Activated CD8-positive, alpha-beta T cell treated with anti-CD3 and anti-CD28 coated beads, Interleukin-2, amount 10 ng/mL, durations not matched to agents 7 days and 5 days (primary cell): ENCODE measurements at regions not wholly inside any gene's neighbourhood (a gene's known extent, or its start where the extent isn't known, plus 50 kb on each side); places are given as distances from the start of the nearest gene placed in this dataset.

ENCODE experiments used
- ATAC-seq: fragments of 150-1000 bp; cut with Tn5 transposase; one replicate; pipeline ENCODE4 v1.10.0; 2021; ENCODE audit warnings: moderate library complexity
- CTCF ChIA-PET: fragments of 350-600 bp; sonication (Branson Sonifier 250); formaldehyde crosslinking; loops from one replicate; lab custom pipeline; 2021; ENCODE audit warnings: antibody characterized with exemption; lab: Charles Lee
- POLR2A ChIA-PET: fragments of 350-600 bp; sonication (Branson Sonifier 250); formaldehyde crosslinking; loops from one replicate; lab custom pipeline; 2021; ENCODE audit warnings: antibody characterized with exemption; lab: Charles Lee
- DNase-seq: peaks from one replicate; pipeline ENCODE4 v3.0.0-alpha.2; 2020
- H3K27ac Mint-ChIP-seq: one replicate; pipeline ENCODE4 v1.8.0; 2021; ENCODE audit warnings: mild to moderate bottlenecking, mixed read lengths
- H3K27me3 Mint-ChIP-seq: one replicate; pipeline ENCODE4 v1.8.0; 2021; ENCODE audit warnings: low read depth, mixed read lengths
- H3K36me3 Mint-ChIP-seq: one replicate; pipeline ENCODE4 v1.8.0; 2021; ENCODE audit warnings: low read depth, mixed read lengths
- H3K4me1 Mint-ChIP-seq: one replicate; pipeline ENCODE4 v1.8.0; 2021; ENCODE audit warnings: low read depth, mixed read lengths
- H3K4me3 Mint-ChIP-seq: one replicate; pipeline ENCODE4 v1.8.0; 2021; ENCODE audit warnings: mild to moderate bottlenecking, mixed read lengths
- H3K9me3 Mint-ChIP-seq: one replicate; pipeline ENCODE4 v1.8.0; 2022; ENCODE audit warnings: mixed read lengths; ENCODE audit not compliant: insufficient read depth

DNA sequence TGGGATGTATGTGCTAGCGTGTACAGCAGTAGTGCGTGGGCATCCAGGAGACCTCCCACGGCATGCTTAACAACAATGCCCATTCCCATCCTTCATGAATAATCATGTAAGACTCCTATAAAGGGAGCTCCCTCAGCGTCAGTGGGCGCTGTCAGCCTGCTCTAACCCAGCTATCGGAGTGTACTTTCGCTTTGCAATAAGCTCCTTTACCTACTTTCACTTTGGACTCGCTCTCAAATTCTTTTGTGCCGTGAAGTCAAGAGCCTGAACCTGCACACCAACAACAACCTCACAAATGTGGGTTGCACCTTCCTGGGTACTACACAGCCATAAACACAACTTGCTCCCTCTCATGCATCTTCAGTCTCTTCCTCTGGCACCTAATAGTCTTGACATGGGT, 114.8 kb upstream of the PAXBP1 start:
- Mint-ChIP-seq H3K4me3 (peak overlapping the region; percentile 51), H3K36me3 (no peaks in the 10 kb centered on the region), H3K9me3 (no peaks in the 10 kb centered on the region), H3K27me3 (peaks cover 2% of the 10 kb centered on the region), H3K4me1 (peaks cover 2% of the 10 kb centered on the region), H3K27ac (peak overlapping the region; percentile 7)
- ChIA-PET CTCF (interaction anchor here (1.2 kb wide), 1 partner anchor 54 kb away, joined by 5 read pairs; no protein-coding TSS in a partner anchor), POLR2A (no interaction called here)
- peak; percentile 35 for DNase-seq
- peak; percentile 63 for ATAC-seq

DNA sequence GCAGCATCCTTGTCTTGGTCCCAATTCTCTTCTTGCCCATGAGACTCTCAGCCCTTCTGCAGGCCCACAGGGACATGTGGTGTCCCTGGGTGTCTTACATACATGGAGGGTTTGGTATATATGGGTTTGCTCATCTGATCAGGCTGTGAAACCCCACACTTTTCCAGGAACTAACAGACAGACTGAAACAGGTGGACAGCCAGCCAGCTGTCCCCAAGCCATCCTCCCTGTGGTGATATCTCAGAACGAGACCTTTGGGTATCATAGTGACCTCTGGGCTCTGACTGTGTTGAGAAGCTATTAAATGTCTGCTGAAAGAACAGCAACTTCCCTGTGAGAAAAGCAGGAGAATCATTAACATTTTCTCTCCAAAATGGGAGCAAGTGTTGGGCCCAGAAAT, 115.5 kb upstream of the PAXBP1 start:
- Mint-ChIP-seq H3K27me3 (peaks cover 2% of the 10 kb centered on the region), H3K36me3 (no peaks in the 10 kb centered on the region), H3K4me1 (peaks cover 2% of the 10 kb centered on the region), H3K9me3 (no peaks in the 10 kb centered on the region), H3K27ac (no peak overlapping the region), H3K4me3 (peak overlapping the region; percentile 51)
- ChIA-PET POLR2A (no interaction called here), CTCF (no interaction called here)
- ATAC-seq (no peak), DNase-seq (no peak)

DNA sequence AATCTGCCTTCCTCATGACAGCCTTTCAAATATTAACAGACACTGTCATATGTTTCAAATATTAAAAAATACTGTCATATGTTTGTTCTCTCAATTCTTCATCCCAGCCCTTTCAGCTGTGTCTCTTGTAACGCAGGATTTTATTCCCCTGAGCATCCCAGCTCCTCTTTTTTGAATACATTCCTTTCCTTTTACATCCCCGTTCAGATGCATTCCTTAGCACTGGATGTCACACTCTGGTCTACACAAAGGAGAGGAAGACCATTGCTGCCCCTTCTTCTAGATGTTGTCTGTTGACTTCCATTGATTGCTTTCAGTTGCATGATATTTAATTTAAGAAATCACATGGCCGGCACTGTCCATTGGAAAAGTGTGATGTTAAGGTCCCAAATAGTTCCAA, 117.4 kb upstream of the PAXBP1 start:
- no peak for ATAC-seq
- no peak overlapping the region for H3K4me3 Mint-ChIP-seq
- ChIA-PET CTCF (no interaction called here), POLR2A (no interaction called here)
- H3K9me3 Mint-ChIP-seq = no peaks in the 10 kb centered on the region
- peaks cover 2% of the 10 kb centered on the region for H3K27me3 Mint-ChIP-seq
- no peak overlapping the region for H3K27ac Mint-ChIP-seq
- H3K4me1 Mint-ChIP-seq = peaks cover 2% of the 10 kb centered on the region
- no peaks in the 10 kb centered on the region for H3K36me3 Mint-ChIP-seq
- no peak for DNase-seq

DNA sequence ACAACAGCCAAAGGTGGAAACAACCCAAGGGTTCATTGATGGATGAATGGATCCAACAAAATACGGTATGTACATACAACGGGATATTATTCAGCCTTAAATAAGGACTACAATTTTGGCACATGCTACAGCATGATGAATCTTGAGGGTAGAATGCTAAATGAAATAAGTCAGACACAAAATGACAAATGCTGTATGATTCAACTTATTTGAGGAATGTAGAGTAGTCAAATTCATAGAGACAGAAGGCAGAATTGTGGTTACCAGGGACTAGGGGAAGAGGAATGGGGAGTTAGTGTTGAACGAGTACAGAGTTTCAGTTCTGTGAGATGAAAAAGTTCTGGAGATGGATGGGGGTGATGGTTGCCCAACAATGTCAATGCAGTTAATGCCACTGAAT, 118.0 kb upstream of the PAXBP1 start:
- POLR2A ChIA-PET = no interaction called here
- DNase-seq = no peak
- Mint-ChIP-seq H3K9me3 (no peaks in the 10 kb centered on the region), H3K36me3 (no peaks in the 10 kb centered on the region), H3K4me1 (peaks cover 2% of the 10 kb centered on the region), H3K4me3 (no peak overlapping the region), H3K27me3 (peaks cover 2% of the 10 kb centered on the region), H3K27ac (no peak overlapping the region)
- ATAC-seq = no peak
- CTCF ChIA-PET = no interaction called here

DNA sequence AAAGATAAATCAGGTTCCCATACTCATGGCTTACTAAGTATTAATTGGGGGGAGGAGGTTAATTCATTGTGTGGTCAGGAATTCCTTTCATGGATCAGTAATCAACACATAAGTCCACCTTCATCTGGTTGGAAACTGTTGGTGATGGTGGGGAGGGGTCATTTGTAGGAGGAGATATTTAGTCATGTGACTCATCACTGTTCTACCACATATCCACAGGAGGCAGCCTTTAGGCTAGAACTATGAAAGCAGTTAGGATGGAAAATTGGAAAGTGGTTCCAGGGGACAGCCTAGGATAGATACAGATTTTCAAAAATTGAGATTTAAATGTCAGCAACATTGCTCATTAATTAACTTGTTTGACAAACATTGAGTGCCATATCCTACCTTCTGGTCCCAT, 122.8 kb upstream of the PAXBP1 start:
- Mint-ChIP-seq H3K4me3 (no peak overlapping the region), H3K4me1 (no peaks in the 10 kb centered on the region), H3K36me3 (no peaks in the 10 kb centered on the region), H3K9me3 (peaks cover 6% of the 10 kb centered on the region), H3K27ac (no peak overlapping the region), H3K27me3 (peaks cover 8% of the 10 kb centered on the region)
- DNase-seq (no peak), ATAC-seq (no peak)
- POLR2A ChIA-PET = no interaction called here
- CTCF ChIA-PET = no interaction called here

DNA sequence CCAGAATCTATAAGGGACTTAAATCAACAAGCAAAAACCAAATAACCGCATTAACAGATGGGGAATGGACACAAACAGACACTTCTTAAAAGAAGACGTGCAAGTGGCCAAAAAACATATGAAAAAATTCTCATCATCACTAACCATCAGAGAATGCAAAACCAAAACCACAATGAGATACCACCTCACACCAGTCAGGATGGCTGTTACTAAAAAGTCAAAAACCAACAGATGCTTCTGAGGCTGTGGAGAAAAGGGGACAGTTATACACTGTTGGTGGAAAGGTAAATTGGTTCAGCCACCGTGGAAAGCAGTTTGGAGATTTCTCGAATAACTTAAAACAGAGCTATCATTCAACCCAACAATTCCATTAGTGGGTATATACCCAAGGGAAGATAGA, 124.9 kb upstream of the OLIG2 start:
- CTCF ChIA-PET = no interaction called here
- no peak overlapping the region for H3K4me3 Mint-ChIP-seq
- no peaks in the 10 kb centered on the region for H3K36me3 Mint-ChIP-seq
- H3K4me1 Mint-ChIP-seq = no peaks in the 10 kb centered on the region
- DNase-seq = no peak
- POLR2A ChIA-PET = no interaction called here
- no peak overlapping the region for H3K27ac Mint-ChIP-seq
- peaks cover 9% of the 10 kb centered on the region for H3K27me3 Mint-ChIP-seq
- no peak for ATAC-seq
- H3K9me3 Mint-ChIP-seq = peaks cover 1% of the 10 kb centered on the region

DNA sequence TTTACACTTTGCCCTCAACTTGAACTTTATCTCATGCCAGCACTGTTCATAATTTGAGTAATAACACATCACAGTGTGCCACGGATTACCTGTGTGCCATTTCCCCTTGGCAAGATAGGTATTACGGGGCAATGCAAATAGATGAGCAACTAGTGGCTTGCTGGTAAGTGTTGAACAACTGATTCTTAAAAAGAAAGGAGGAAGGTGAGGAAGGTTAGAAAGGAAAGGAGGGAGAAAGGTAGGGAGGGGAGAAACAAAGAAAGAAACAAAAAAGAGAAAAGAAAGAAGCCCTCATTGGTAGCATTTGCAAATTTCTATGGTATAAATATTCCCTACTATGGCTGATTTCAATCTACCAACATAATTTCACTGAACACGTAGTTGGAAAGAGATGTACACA, 118.2 kb upstream of the OLIG2 start:
- ChIA-PET POLR2A (no interaction called here), CTCF (interaction anchor here (1.8 kb wide), 1 partner anchor 33 kb away, joined by 6 read pairs; no protein-coding TSS in a partner anchor)
- H3K36me3 Mint-ChIP-seq = no peaks in the 10 kb centered on the region
- ATAC-seq = no peak
- no peak for DNase-seq
- H3K9me3 Mint-ChIP-seq = no peaks in the 10 kb centered on the region
- H3K27ac Mint-ChIP-seq = no peak overlapping the region
- no peaks in the 10 kb centered on the region for H3K4me1 Mint-ChIP-seq
- H3K4me3 Mint-ChIP-seq = no peak overlapping the region
- peaks cover 6% of the 10 kb centered on the region for H3K27me3 Mint-ChIP-seq

DNA sequence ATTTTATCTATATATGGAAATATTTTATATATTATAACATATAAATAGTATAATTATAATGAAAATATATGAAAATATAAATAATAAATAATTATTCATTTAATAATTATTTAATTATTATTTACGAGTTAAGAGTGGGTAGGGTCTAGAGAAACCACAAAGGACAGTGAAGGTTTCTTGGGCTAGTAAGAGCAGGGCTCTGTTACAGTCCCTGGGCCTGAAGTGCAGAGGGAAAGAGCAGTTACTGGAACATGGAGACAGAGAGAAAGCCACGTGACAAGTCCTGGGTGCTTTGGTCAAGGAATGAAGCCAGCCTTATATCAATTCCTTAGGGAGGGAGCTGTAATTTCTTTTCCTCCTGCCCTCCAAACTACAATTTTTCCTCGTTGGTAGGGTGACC, 117.2 kb upstream of the OLIG2 start:
- DNase-seq (no peak), ATAC-seq (no peak)
- Mint-ChIP-seq H3K9me3 (no peaks in the 10 kb centered on the region), H3K4me3 (no peak overlapping the region), H3K27me3 (peaks cover 2% of the 10 kb centered on the region), H3K36me3 (no peaks in the 10 kb centered on the region), H3K27ac (no peak overlapping the region), H3K4me1 (no peaks in the 10 kb centered on the region)
- CTCF ChIA-PET = no interaction called here
- POLR2A ChIA-PET = no interaction called here

DNA sequence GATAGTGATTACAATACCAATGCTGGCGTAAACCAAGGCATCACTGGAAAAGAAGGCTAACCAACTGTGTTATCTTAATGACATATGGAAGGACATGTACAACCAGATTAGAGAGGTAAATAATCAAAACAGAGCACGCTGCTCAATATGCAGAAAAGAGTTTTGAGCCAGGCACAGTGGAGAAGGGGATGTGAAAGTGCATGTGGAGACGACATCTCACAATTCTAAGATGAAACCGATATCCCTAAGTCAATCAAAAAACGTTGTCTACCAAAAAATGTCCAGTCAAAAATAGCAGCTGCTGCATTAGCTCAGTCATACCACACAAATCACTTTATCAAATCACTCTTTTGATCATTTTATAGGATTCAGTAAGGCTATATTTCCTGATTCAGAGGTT, 116.3 kb upstream of the OLIG2 start:
- Mint-ChIP-seq H3K27ac (no peak overlapping the region), H3K27me3 (peaks cover 2% of the 10 kb centered on the region), H3K4me1 (peaks cover 6% of the 10 kb centered on the region), H3K36me3 (no peaks in the 10 kb centered on the region), H3K9me3 (no peaks in the 10 kb centered on the region), H3K4me3 (no peak overlapping the region)
- ATAC-seq (no peak), DNase-seq (no peak)
- ChIA-PET POLR2A (no interaction called here), CTCF (no interaction called here)

DNA sequence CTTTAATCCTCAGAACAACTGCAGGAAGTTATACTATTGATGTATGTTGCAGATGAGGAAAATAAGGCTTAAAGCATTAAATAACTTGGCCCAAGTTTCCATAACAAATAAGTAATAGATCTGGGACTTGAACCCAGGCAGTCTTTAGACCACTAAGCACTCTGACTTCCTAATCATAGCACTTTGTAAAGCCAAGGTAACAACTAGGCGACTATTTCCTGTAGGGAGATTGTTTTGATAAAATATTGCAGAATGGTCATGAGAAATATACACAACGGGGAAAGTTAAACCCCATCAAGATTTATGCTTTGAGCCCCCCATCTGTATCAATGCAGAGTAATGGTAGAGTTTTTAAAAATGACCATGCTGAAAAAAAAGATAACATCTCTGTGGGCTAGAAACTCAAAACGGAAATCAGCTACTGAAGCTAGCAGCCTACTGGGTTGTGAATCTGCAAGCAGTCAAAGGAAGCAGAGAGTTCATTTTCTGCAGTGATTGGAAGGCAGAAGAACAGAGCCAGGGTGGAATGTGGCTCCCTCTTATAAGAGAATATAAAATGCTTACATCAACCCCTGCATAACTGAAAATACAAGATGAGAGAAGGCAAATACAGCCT, 111.2 kb upstream of the OLIG2 start:
- Mint-ChIP-seq H3K4me3 (no peak overlapping the region), H3K9me3 (no peaks in the 10 kb centered on the region), H3K27ac (peak overlapping the region; percentile 26), H3K36me3 (no peaks in the 10 kb centered on the region), H3K4me1 (peaks cover 24% of the 10 kb centered on the region), H3K27me3 (peaks cover 2% of the 10 kb centered on the region)
- ChIA-PET CTCF (interaction anchor here (1.5 kb wide), 1 partner anchor 283 kb away, joined by 3 read pairs; no protein-coding TSS in a partner anchor), POLR2A (no interaction called here)
- DNase-seq = peak; percentile 35
- ATAC-seq = peak; percentile 73

DNA sequence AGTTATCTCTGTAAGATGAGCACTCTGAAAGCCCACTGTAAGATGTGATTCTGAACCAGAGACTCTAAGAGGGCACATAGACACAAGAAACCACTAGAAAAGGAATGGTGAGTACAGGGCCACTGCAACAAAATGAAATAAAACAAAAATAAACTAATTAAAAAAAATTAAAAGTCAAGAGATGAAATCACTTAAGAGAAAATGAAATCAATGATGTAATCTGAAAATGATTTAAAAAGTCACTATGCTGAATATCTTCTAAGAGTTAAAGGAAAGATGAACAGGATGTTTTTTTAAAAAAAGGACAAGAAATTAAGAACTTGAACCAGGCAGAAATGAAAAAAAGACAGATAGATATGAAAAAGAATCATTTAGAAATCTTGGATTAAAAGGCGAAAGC, 110.6 kb upstream of the OLIG2 start:
- ChIA-PET POLR2A (no interaction called here), CTCF (interaction anchor here (1.5 to 3.8 kb wide), 2 partner anchors 25 to 282 kb away, joined by 3 to 23 read pairs; no protein-coding TSS in a partner anchor)
- Mint-ChIP-seq H3K27me3 (peaks cover under 1% of the 10 kb centered on the region), H3K27ac (no peak overlapping the region), H3K36me3 (no peaks in the 10 kb centered on the region), H3K4me1 (peaks cover 24% of the 10 kb centered on the region), H3K4me3 (no peak overlapping the region), H3K9me3 (no peaks in the 10 kb centered on the region)
- ATAC-seq (no peak), DNase-seq (no peak)

DNA sequence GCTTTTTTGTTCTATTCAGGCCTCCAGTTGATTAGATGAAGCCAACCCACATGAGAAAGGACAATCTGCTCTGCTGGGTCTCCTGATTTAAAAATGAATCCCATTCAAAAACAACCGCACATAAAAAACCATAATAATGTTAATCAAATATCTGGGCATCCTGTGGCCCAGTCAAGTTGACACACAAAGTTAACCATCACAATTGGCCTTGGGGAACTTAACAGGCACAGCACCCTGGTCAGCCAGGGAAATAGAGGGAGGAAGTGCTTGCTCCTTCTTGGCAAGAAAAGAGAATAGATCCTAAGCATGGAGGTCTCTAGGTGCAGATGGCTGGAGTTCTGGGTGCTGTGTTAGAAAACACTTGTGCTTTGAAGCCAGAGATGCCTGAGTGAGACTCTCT, 109.6 kb upstream of the OLIG2 start:
- Mint-ChIP-seq H3K4me3 (no peak overlapping the region), H3K4me1 (peaks cover 24% of the 10 kb centered on the region), H3K27ac (no peak overlapping the region), H3K9me3 (no peaks in the 10 kb centered on the region), H3K36me3 (no peaks in the 10 kb centered on the region), H3K27me3 (no peaks in the 10 kb centered on the region)
- POLR2A ChIA-PET = no interaction called here
- no peak for ATAC-seq
- CTCF ChIA-PET = interaction anchor here (1.2 to 3.8 kb wide), 2 partner anchors 24 to 58 kb away, joined by 3 to 23 read pairs; no protein-coding TSS in a partner anchor
- no peak for DNase-seq
